ENCODE measurements at regions not wholly inside any gene's neighbourhood (a gene's known extent, or its start where the extent isn't known, plus 50 kb on each side); places are given as distances from the start of the nearest gene placed in this dataset.

- DNase-seq = no peak
Measured at GRCh38 chr7:9876053-9876452, 1097.6 kb upstream of the PHF14 start.

GRCh38 chr7:9889554-9889953 is 1084.1 kb upstream of the PHF14 start:
- no peak for DNase-seq

- no peak for DNase-seq
Measured at GRCh38 chr7:9890092-9890491, 1083.6 kb upstream of the PHF14 start.

GRCh38 chr7:9891056-9891455 is 1082.6 kb upstream of the PHF14 start:
- no peak for DNase-seq

GRCh38 chr7:9900339-9900738 is 1073.3 kb upstream of the PHF14 start:
- DNase-seq = no peak

GRCh38 chr7:9921326-9921725 is 1052.3 kb upstream of the PHF14 start:
- DNase-seq = no peak

GRCh38 chr7:9937944-9938631 is 1035.6 kb upstream of the PHF14 start:
- DNase-seq = no peak

GRCh38 chr7:9939176-9939575 is 1034.5 kb upstream of the PHF14 start:
- DNase-seq = no peak

- DNase-seq = no peak
Measured at GRCh38 chr7:9945131-9945530, 1028.5 kb upstream of the PHF14 start.

- DNase-seq = no peak
Measured at GRCh38 chr7:9945857-9946256, 1027.8 kb upstream of the PHF14 start.

GRCh38 chr7:9955138-9955537 is 1018.5 kb upstream of the PHF14 start:
- DNase-seq = no peak

GRCh38 chr7:9958486-9958885 is 1015.2 kb upstream of the PHF14 start:
- no peak for DNase-seq

- no peak for DNase-seq
Measured at GRCh38 chr7:9960460-9960859, 1013.2 kb upstream of the PHF14 start.

GRCh38 chr7:9961161-9961922 is 1012.3 kb upstream of the PHF14 start:
- DNase-seq = no peak

- DNase-seq = no peak
Measured at GRCh38 chr7:9962742-9963141, 1010.9 kb upstream of the PHF14 start.

GRCh38 chr7:9978106-9979064 is 995.3 kb upstream of the PHF14 start:
- DNase-seq = no peak

- DNase-seq = no peak
Measured at GRCh38 chr7:9981742-9982349, 991.8 kb upstream of the PHF14 start.

GRCh38 chr7:9983048-9983447 is 990.6 kb upstream of the PHF14 start:
- no peak for DNase-seq

- no peak for DNase-seq
Measured at GRCh38 chr7:10015687-10016086, 958.0 kb upstream of the PHF14 start.

GRCh38 chr7:10022480-10022879 is 951.2 kb upstream of the PHF14 start:
- DNase-seq = no peak

- DNase-seq = no peak
Measured at GRCh38 chr7:10022957-10023356, 950.7 kb upstream of the PHF14 start.

- DNase-seq = no peak
Measured at GRCh38 chr7:10034843-10035556, 938.7 kb upstream of the PHF14 start.
